ENCODE measurements at regions not wholly inside any gene's neighbourhood (a gene's known extent, or its start where the extent isn't known, plus 50 kb on each side); places are given as distances from the start of the nearest gene placed in this dataset.

DNA sequence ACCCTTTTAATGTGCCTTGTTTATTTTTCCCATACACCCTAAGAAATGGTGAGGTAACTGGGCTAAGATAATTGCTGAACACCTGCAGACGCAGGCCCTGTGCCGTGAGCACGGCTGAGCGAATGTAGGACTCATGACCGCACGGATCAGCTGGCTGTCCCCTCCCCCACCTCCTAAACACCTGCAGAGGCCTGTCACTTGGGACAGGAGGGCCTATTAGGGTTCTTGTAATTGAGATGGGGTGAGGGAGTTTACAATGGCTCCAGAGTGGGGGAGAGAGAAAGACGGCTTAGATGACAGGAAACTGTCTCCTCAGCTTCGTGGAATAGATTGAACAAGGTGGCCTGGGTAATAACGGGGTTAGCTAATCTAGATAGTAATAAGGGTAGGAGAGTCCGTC is 291.7 kb upstream of the HABP2 start (continued):
- TF ChIP-seq, protein P1, sequence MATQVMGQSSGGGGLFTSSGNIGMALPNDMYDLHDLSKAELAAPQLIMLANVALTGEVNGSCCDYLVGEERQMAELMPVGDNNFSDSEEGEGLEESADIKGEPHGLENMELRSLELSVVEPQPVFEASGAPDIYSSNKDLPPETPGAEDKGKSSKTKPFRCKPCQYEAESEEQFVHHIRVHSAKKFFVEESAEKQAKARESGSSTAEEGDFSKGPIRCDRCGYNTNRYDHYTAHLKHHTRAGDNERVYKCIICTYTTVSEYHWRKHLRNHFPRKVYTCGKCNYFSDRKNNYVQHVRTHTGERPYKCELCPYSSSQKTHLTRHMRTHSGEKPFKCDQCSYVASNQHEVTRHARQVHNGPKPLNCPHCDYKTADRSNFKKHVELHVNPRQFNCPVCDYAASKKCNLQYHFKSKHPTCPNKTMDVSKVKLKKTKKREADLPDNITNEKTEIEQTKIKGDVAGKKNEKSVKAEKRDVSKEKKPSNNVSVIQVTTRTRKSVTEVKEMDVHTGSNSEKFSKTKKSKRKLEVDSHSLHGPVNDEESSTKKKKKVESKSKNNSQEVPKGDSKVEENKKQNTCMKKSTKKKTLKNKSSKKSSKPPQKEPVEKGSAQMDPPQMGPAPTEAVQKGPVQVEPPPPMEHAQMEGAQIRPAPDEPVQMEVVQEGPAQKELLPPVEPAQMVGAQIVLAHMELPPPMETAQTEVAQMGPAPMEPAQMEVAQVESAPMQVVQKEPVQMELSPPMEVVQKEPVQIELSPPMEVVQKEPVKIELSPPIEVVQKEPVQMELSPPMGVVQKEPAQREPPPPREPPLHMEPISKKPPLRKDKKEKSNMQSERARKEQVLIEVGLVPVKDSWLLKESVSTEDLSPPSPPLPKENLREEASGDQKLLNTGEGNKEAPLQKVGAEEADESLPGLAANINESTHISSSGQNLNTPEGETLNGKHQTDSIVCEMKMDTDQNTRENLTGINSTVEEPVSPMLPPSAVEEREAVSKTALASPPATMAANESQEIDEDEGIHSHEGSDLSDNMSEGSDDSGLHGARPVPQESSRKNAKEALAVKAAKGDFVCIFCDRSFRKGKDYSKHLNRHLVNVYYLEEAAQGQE (IDR thresholded peaks at IDR 0.05; ENCODE audit: low read depth), result no peak
- no peak for TF ChIP-seq EZH2 (IDR thresholded peaks at IDR 0.05)
- TF ChIP-seq EGR1 (IDR thresholded peaks at IDR 0.05; ENCODE audit: low read depth), result no peak

DNA sequence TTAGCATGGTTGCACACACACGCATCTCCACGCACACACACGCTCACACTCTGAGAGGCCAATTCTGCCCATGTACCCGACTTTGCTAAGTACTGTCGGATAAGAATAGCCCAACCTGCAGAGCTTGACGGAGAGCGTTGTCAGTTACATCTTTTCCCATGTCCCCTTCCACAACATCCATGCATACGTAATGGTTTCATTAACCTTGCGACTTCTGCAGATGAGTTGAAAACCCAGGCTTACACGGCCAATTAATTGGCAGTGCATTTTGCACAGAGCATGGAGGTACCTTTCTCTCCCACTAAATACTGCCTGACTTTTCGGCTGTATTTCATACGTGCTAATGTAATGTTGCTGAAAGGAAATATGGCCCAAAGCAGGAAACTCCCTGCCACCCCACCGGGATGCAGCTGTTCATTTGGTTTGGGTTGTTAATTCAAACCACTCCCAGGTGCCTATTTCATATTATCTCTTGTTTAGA is 291.2 kb upstream of the HABP2 start:
- H3K9ac ChIP-seq (ENCODE audit: low read length), result no peak overlapping the region
- no peak overlapping the region for H2AFZ ChIP-seq (ENCODE audit: low read depth, low read length, poor library complexity, severe bottlenecking)
- ChIA-PET RAD21 (ENCODE audit: low non-redundant PET in 1 of 2, low total read pairs in 2 of 2, uncharacterized antibody in 2 of 2, unreplicated experiment in 2 of 2) (no interaction called here), POLR2A (no interaction called here), CTCF (no interaction called here)
- ATAC-seq, result no peak
- H3K4me1 ChIP-seq (ENCODE audit: control insufficient read depth in 1 of 2, insufficient read depth in 2 of 2, low read length in 2 of 2), result no peaks in the 10 kb centered on the region
- intact Hi-C loops (cut with micrococcal nuclease), result no loop called here
- no peaks in the 10 kb centered on the region for H3K9me2 ChIP-seq (ENCODE audit: insufficient read depth)
- H3K27me3 ChIP-seq (ENCODE audit: insufficient read depth, low read length), result peaks cover 71% of the 10 kb centered on the region
- TF ChIP-seq EGR1 (IDR thresholded peaks at IDR 0.05; ENCODE audit: low read depth) (no peak), ELF1 (IDR thresholded peaks at IDR 0.05; ENCODE audit: borderline replicate concordance, low read depth) (no peak)
- TF ChIP-seq, protein P2, sequence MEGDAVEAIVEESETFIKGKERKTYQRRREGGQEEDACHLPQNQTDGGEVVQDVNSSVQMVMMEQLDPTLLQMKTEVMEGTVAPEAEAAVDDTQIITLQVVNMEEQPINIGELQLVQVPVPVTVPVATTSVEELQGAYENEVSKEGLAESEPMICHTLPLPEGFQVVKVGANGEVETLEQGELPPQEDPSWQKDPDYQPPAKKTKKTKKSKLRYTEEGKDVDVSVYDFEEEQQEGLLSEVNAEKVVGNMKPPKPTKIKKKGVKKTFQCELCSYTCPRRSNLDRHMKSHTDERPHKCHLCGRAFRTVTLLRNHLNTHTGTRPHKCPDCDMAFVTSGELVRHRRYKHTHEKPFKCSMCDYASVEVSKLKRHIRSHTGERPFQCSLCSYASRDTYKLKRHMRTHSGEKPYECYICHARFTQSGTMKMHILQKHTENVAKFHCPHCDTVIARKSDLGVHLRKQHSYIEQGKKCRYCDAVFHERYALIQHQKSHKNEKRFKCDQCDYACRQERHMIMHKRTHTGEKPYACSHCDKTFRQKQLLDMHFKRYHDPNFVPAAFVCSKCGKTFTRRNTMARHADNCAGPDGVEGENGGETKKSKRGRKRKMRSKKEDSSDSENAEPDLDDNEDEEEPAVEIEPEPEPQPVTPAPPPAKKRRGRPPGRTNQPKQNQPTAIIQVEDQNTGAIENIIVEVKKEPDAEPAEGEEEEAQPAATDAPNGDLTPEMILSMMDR (IDR thresholded peaks at IDR 0.05 in 2 of 3, conservative IDR thresholded peaks at IDR 0.05 in 1 of 3; ENCODE audit: borderline replicate concordance in 1 of 3, insufficient read depth in 1 of 3, low read depth in 2 of 3, low read length in 2 of 3), result no peak
- BruUV-seq (replicated peaks), result no TSS peak
- no peaks in the 10 kb centered on the region for H4K20me1 ChIP-seq (ENCODE audit: insufficient read depth)
- H3K9me3 ChIP-seq (ENCODE audit: control insufficient read depth in 1 of 2, insufficient read depth in 1 of 2, low read depth in 1 of 2, low read length in 2 of 2), result no peaks in the 10 kb centered on the region
- H3K4me2 ChIP-seq (ENCODE audit: low read length), result no peak overlapping the region
- DNase-seq (ENCODE audit: low read depth, low spot score), result no peak
- no peaks in the 10 kb centered on the region for H3K36me3 ChIP-seq (ENCODE audit: control insufficient read depth in 1 of 2, insufficient read depth in 2 of 2, low read length in 2 of 2)
- H3K79me2 ChIP-seq (ENCODE audit: insufficient read depth, low read length), result no peaks in the 10 kb centered on the region
- no peak overlapping the region for H3K4me3 ChIP-seq (replicated peaks in 1 of 2; ENCODE audit: low read depth in 1 of 2, low read length in 2 of 2)
- H3K27ac ChIP-seq (ENCODE audit: low read depth, low read length), result no peak overlapping the region
